HFF-Myc (cell line): ENCODE measurements at regions not wholly inside any gene's neighbourhood (a gene's known extent, or its start where the extent isn't known, plus 50 kb on each side); places are given as distances from the start of the nearest gene placed in this dataset.

Experiments used
- DNase-seq: peaks from one replicate; pipeline ENCODE4 v3.0.0-alpha.2; 2011; ENCODE audit warnings: low read depth; ENCODE audit errors: extremely low read depth
- H3K4me3 ChIP-seq: replicated peaks from 2 replicates; pipeline ENCODE4 v1.5.1; 2011; ENCODE audit warnings: low read depth, mild to moderate bottlenecking, control low read depth, low read length
- CTCF ChIP-seq: IDR thresholded peaks from 2 replicates; pipeline ENCODE4 v1.5.1; 2012; ENCODE audit warnings: mild to moderate bottlenecking, low read depth, low read length, control low read depth; ENCODE audit errors: missing control alignments

GRCh38 chr10:43949351-43949750 is 300.7 kb upstream of the ZNF32 start:
- H3K4me3 ChIP-seq: no peak overlapping the region
- TF ChIP-seq CTCF: no peak
- DNase-seq: no peak

GRCh38 chr10:43946445-43946844 is 297.8 kb upstream of the ZNF32 start:
- H3K4me3 ChIP-seq: no peak overlapping the region
- no peak for TF ChIP-seq CTCF
- no peak for DNase-seq

GRCh38 chr10:43945908-43946307 is 297.2 kb upstream of the ZNF32 start:
- H3K4me3 ChIP-seq: no peak overlapping the region
- TF ChIP-seq CTCF: no peak
- DNase-seq: no peak

GRCh38 chr10:43945094-43945730 is 296.5 kb upstream of the ZNF32 start:
- no peak for TF ChIP-seq CTCF
- H3K4me3 ChIP-seq: no peak overlapping the region
- no peak for DNase-seq

GRCh38 chr10:43944381-43945093 is 295.9 kb upstream of the ZNF32 start:
- TF ChIP-seq CTCF: no peak
- DNase-seq: no peak
- no peak overlapping the region for H3K4me3 ChIP-seq

- no peak for TF ChIP-seq CTCF
- no peak overlapping the region for H3K4me3 ChIP-seq
- DNase-seq: no peak
Measured at GRCh38 chr10:43943818-43944360, 295.2 kb upstream of the ZNF32 start.
